ENCODE measurements at regions not wholly inside any gene's neighbourhood (a gene's known extent, or its start where the extent isn't known, plus 50 kb on each side); places are given as distances from the start of the nearest gene placed in this dataset.

- Histone ChIP-seq H2BK12ac (ENCODE audit: insufficient read length, low read depth, low read length) (no peak overlapping the region), H3K14ac (ENCODE audit: insufficient read depth, low read length) (no peak overlapping the region), H3K79me1 (ENCODE audit: insufficient read depth, low read depth, low read length, poor library complexity, severe bottlenecking) (no peaks in the 10 kb centered on the region), H2AFZ (ENCODE audit: low read length) (no peak overlapping the region), H3K18ac (ENCODE audit: insufficient read length, low read depth, low read length) (no peak overlapping the region), H2AK5ac (ENCODE audit: insufficient read length, low read length) (no peak overlapping the region), H3K27ac (ENCODE audit: insufficient read length, low read depth, low read length) (no peak overlapping the region), H3K4me2 (ENCODE audit: insufficient read depth, insufficient read length, low read length) (no peak overlapping the region), H4K20me1 (ENCODE audit: control insufficient read depth, insufficient read depth, insufficient read length) (no peaks in the 10 kb centered on the region), H3K27me3 (ENCODE audit: insufficient read depth, low read length) (no peaks in the 10 kb centered on the region), H3K79me2 (ENCODE audit: insufficient read depth, low read length) (no peaks in the 10 kb centered on the region), H3T11ph (ENCODE audit: low read length) (no peak overlapping the region), H2BK15ac (ENCODE audit: low read depth, low read length) (no peak overlapping the region), H3K56ac (ENCODE audit: insufficient read length, low read depth, low read length) (no peak overlapping the region), H4K8ac (replicated peaks; ENCODE audit: insufficient read length, low read depth, low read length) (no peak overlapping the region), H4K91ac (ENCODE audit: insufficient read length, low read depth, low read length) (no peak overlapping the region), H2BK120ac (ENCODE audit: low read depth, low read length, poor library complexity, severe bottlenecking) (no peak overlapping the region), H3K4me1 (ENCODE audit: insufficient read depth, low read length) (no peaks in the 10 kb centered on the region), H2BK20ac (ENCODE audit: low read depth, low read length, poor library complexity, severe bottlenecking) (no peak overlapping the region), H3K23ac (ENCODE audit: insufficient read length, low read depth, low read length) (no peak overlapping the region), H3K23me2 (ENCODE audit: insufficient read length, low read depth, low read length, poor library complexity, severe bottlenecking) (no peaks in the 10 kb centered on the region), H3K9ac (ENCODE audit: extremely low read depth, insufficient read length, low read length) (no peak overlapping the region), H3K9me3 (ENCODE audit: control insufficient read depth, low read depth, low read length) (no peaks in the 10 kb centered on the region), H4K5ac (ENCODE audit: insufficient read length, low read depth, low read length) (no peak overlapping the region), H3K4ac (ENCODE audit: low read depth, low read length) (no peak overlapping the region), H2BK5ac (ENCODE audit: insufficient read length, low read length) (no peak overlapping the region)
- no CpG with 5 or more reads among the region's 3 CpGs for WGBS (ENCODE audit: extremely low coverage, insufficient read length, low lambda C conversion rate)
- Mint-ChIP-seq H3K4me1 (no peaks in the 10 kb centered on the region), H3K27ac (no peak overlapping the region), H3K36me3 (ENCODE audit: insufficient read depth in 1 of 3, low read depth in 3 of 3) (no peaks in the 10 kb centered on the region; a peak in 1 of 7 replicates), H3K9me3 (peaks cover 0 to under 1% of the 10 kb centered on the region in 2 experiments; a peak in 2 of 5 replicates), H3K4me3 (no peak overlapping the region), H3K27me3 (ENCODE audit: low read depth) (no peaks in the 10 kb centered on the region)
- no peak for TF ChIP-seq CTCF (conservative IDR thresholded peaks at IDR 0.05)
- DNase-seq: no peak
These were observed 243.0 kb downstream of the PCDH17 start for GRCh38 chr13:57874530-57874929.
